ENCODE measurements at regions not wholly inside any gene's neighbourhood (a gene's known extent, or its start where the extent isn't known, plus 50 kb on each side); places are given as distances from the start of the nearest gene placed in this dataset.
A peak's percentile ranks its signal among the peaks of the same experiment; 100 is the strongest.
"Not testable (repeated sequence)": the region's sequence is repeated elsewhere in the genome, so short reads cannot be mapped to it uniquely, and the experiment has no call there.

GRCh38 chr9:106233116-106233515, 538.8 kb downstream of the TMEM38B start:
- no peak for DNase-seq (ENCODE audit: low read depth)

GRCh38 chr9:106260908-106261307, 566.6 kb downstream of the TMEM38B start:
- DNase-seq (ENCODE audit: low read depth): not testable (repeated sequence)

GRCh38 chr9:106277966-106278365, 583.6 kb downstream of the TMEM38B start:
- DNase-seq (ENCODE audit: low read depth): peak; percentile 17

GRCh38 chr9:106283769-106284168, 579.2 kb upstream of the ZNF462 start:
- no peak for DNase-seq (ENCODE audit: low read depth)

GRCh38 chr9:106284296-106284695, 578.7 kb upstream of the ZNF462 start:
- DNase-seq (ENCODE audit: low read depth): no peak

GRCh38 chr9:106286249-106286648, 576.7 kb upstream of the ZNF462 start:
- peak; percentile 27 for DNase-seq (ENCODE audit: low read depth)

- peak; percentile 4 for DNase-seq (ENCODE audit: low read depth)
Measured at GRCh38 chr9:106287091-106287631, 575.8 kb upstream of the ZNF462 start.

GRCh38 chr9:106287731-106288130, 575.2 kb upstream of the ZNF462 start:
- DNase-seq (ENCODE audit: low read depth): no peak

GRCh38 chr9:106288689-106289088, 574.3 kb upstream of the ZNF462 start:
- no peak for DNase-seq (ENCODE audit: low read depth)

GRCh38 chr9:106291786-106292185, 571.2 kb upstream of the ZNF462 start:
- DNase-seq (ENCODE audit: low read depth): no peak

GRCh38 chr9:106296426-106296825, 566.5 kb upstream of the ZNF462 start:
- DNase-seq (ENCODE audit: low read depth): no peak

- DNase-seq (ENCODE audit: low read depth): no peak
Measured at GRCh38 chr9:106298997-106299396, 564.0 kb upstream of the ZNF462 start.

GRCh38 chr9:106304401-106304920, 558.5 kb upstream of the ZNF462 start:
- DNase-seq (ENCODE audit: low read depth): no peak

- DNase-seq (ENCODE audit: low read depth): no peak
Measured at GRCh38 chr9:106305428-106306133, 557.4 kb upstream of the ZNF462 start.

GRCh38 chr9:106307670-106308069, 555.3 kb upstream of the ZNF462 start:
- DNase-seq (ENCODE audit: low read depth): no peak

GRCh38 chr9:106309925-106310324, 553.0 kb upstream of the ZNF462 start:
- DNase-seq (ENCODE audit: low read depth): no peak

- DNase-seq (ENCODE audit: low read depth): no peak
Measured at GRCh38 chr9:106310782-106311181, 552.2 kb upstream of the ZNF462 start.

GRCh38 chr9:106312906-106313305, 550.1 kb upstream of the ZNF462 start:
- no peak for DNase-seq (ENCODE audit: low read depth)

- no peak for DNase-seq (ENCODE audit: low read depth)
Measured at GRCh38 chr9:106314476-106314875, 548.5 kb upstream of the ZNF462 start.

- DNase-seq (ENCODE audit: low read depth): no peak
Measured at GRCh38 chr9:106321394-106322180, 541.4 kb upstream of the ZNF462 start.

GRCh38 chr9:106322706-106323245, 540.2 kb upstream of the ZNF462 start:
- DNase-seq (ENCODE audit: low read depth): no peak

GRCh38 chr9:106324053-106324585, 538.8 kb upstream of the ZNF462 start:
- DNase-seq (ENCODE audit: low read depth): no peak

All from M059J (cell line).